Right lobe of liver (tissue), 6 donors: ENCODE measurements at regions not wholly inside any gene's neighbourhood (a gene's known extent, or its start where the extent isn't known, plus 50 kb on each side); places are given as distances from the start of the nearest gene placed in this dataset.

ENCODE experiments used
- ATAC-seq, 4 donors: fragments of 200-7000 bp; cut with Tn5 transposase; one replicate each; pipeline ENCODE4 v1.9.1; 2020; ENCODE audit warnings: mild to moderate bottlenecking in 4 of 4, moderate library complexity in 4 of 4
- DNase-seq, 3 donors: peaks; one replicate each; pipeline ENCODE4 v3.0.0-alpha.2; 2020
- H3K27ac ChIP-seq, 3 donors: fragments of 200-600 bp; one replicate each; pipeline ENCODE4 v1.8.0; 2022
- H3K27me3 ChIP-seq, 2 donors: fragments of 200-600 bp; one replicate each; pipeline ENCODE4 v1.8.0; 2022
- H3K36me3 ChIP-seq, 4 donors: fragments of 200-600 bp; sonication (generic) in 1 of 4; one replicate each; pipeline versions ENCODE4 v1.5.1 to v1.8.0; 2017 to 2022; ENCODE audit warnings: control low read depth in 1 of 4
- H3K4me1 ChIP-seq, 4 donors: fragments of 200-600 bp; sonication (generic) in 1 of 4; one replicate each; pipeline versions ENCODE4 v1.5.1 to v1.8.0; 2017 to 2022; ENCODE audit warnings: control low read depth in 1 of 4
- H3K4me3 ChIP-seq, 3 donors: fragments of 200-600 bp; one replicate each; pipeline ENCODE4 v1.8.0; 2022
- H3K9me3 ChIP-seq, 4 donors: fragments of 200-600 bp; sonication (generic) in 1 of 4; one replicate each; pipeline versions ENCODE4 v1.5.1 to v1.8.0; 2017 to 2022; ENCODE audit warnings: control low read depth in 1 of 4
- POLR2A ChIP-seq: fragments of 450-650 bp; IDR thresholded peaks from one replicate; pipeline ENCODE4 v1.6.1; 2017; ENCODE audit warnings: antibody characterized with exemption, mild to moderate bottlenecking
- WGBS: methylation state at CpG from one replicate; pipeline ENCODE4 v1.1.6; 2018; ENCODE audit warnings: low coverage, low lambda C conversion rate; ENCODE audit not compliant: insufficient coverage; ENCODE audit errors: missing lambda C conversion rate; 5-methylcytosine and 5-hydroxymethylcytosine counted together
- intact Hi-C, 2 donors: fragments of 100-400 bp; cut with DNase I; formaldehyde crosslinking; loops; one replicate each; pipeline versions ENCODE4 v1.11.2 to v1.14.1; 2022
- TF ChIP-seq, protein P1 (sequence below), 4 donors: fragments of 200-600 bp in 3 of 4; fragments of 450-650 bp in 1 of 4; IDR thresholded peaks; one replicate each; pipeline versions ENCODE4 v1.5.1 to v1.8.0; 2016 to 2022; ENCODE audit warnings: antibody characterized with exemption in 4 of 4, mild to moderate bottlenecking in 2 of 4
- donor health status: DM: no; HTN: yes; CAD: no.
- donor health status: DM: no; HTN: no; CAD: no.
- donor health status: DM: no; HTN: no; CAD: no.
- donor health status: DM: no; HTN: yes; CAD: no.
- donor health status: DM: no; HTN: yes; CAD: no.

GRCh38 chr3:95088464-95088863, 1025.6 kb downstream of the NSUN3 start:
- ATAC-seq: no peak
- Histone ChIP-seq H3K9me3 (no peaks in the 10 kb centered on the region), H3K4me1 (no peaks in the 10 kb centered on the region), H3K4me3 (no peak overlapping the region), H3K36me3 (no peaks in the 10 kb centered on the region), H3K27me3 (no peaks in the 10 kb centered on the region), H3K27ac (no peak overlapping the region)
- intact Hi-C loops: no loop called here
- WGBS: 77% methylated on average over 5 of the region's 5 CpGs
- TF ChIP-seq, protein P1, sequence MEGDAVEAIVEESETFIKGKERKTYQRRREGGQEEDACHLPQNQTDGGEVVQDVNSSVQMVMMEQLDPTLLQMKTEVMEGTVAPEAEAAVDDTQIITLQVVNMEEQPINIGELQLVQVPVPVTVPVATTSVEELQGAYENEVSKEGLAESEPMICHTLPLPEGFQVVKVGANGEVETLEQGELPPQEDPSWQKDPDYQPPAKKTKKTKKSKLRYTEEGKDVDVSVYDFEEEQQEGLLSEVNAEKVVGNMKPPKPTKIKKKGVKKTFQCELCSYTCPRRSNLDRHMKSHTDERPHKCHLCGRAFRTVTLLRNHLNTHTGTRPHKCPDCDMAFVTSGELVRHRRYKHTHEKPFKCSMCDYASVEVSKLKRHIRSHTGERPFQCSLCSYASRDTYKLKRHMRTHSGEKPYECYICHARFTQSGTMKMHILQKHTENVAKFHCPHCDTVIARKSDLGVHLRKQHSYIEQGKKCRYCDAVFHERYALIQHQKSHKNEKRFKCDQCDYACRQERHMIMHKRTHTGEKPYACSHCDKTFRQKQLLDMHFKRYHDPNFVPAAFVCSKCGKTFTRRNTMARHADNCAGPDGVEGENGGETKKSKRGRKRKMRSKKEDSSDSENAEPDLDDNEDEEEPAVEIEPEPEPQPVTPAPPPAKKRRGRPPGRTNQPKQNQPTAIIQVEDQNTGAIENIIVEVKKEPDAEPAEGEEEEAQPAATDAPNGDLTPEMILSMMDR (IDR thresholded peaks at IDR 0.05): no peak
- no peak for TF ChIP-seq POLR2A
- no peak for DNase-seq

GRCh38 chr3:95097493-95097892, 1034.6 kb downstream of the NSUN3 start:
- intact Hi-C loops: no loop called here
- H3K9me3 ChIP-seq: no peaks in the 10 kb centered on the region
- 33% methylated on average over 3 of the region's 3 CpGs for WGBS

DNA sequence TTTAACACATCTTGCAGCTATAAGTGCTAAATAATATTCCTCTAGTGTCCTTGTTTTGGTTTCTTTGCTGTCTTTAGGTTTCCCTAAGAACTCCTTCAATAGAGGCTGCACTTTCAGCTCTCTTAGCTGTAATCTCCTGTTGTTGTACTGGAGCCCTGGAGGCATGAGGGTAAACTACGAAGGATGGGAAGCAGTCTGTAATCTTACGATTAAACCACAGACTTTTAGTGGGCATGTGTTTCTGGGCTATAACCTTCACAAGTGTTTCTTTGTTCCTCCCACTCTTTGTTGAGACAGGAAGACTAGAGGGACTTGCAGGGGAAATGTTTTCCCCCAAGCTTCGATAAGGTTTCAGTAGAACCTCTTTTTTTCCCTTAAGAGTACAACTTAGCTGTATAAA, 1058.1 kb downstream of the NSUN3 start:
- Histone ChIP-seq H3K27me3 (no peaks in the 10 kb centered on the region), H3K4me3 (no peak overlapping the region), H3K27ac (no peak overlapping the region), H3K9me3 (no peaks in the 10 kb centered on the region), H3K36me3 (no peaks in the 10 kb centered on the region), H3K4me1 (no peaks in the 10 kb centered on the region)
- WGBS: 52% methylated on average over 3 of the region's 3 CpGs
- intact Hi-C loops: no loop called here
- ATAC-seq: no peak
- TF ChIP-seq, protein P1 (IDR thresholded peaks at IDR 0.05): no peak
- DNase-seq: no peak

More at GRCh38 chr3:95097493-95097892, 1034.6 kb downstream of the NSUN3 start:
- no peak overlapping the region for H3K4me3 ChIP-seq
- DNase-seq: no peak
- TF ChIP-seq POLR2A: no peak
- TF ChIP-seq, protein P1 (IDR thresholded peaks at IDR 0.05): no peak
- H3K4me1 ChIP-seq: no peaks in the 10 kb centered on the region
- no peaks in the 10 kb centered on the region for H3K36me3 ChIP-seq
- no peak for ATAC-seq
- no peaks in the 10 kb centered on the region for H3K27me3 ChIP-seq
- no peak overlapping the region for H3K27ac ChIP-seq

GRCh38 chr3:95123104-95123503, 1060.2 kb downstream of the NSUN3 start:
- no peaks in the 10 kb centered on the region for H3K27me3 ChIP-seq
- H3K27ac ChIP-seq: no peak overlapping the region
- 58% methylated on average over 5 of the region's 5 CpGs for WGBS
- TF ChIP-seq POLR2A: no peak
- TF ChIP-seq, protein P1 (IDR thresholded peaks at IDR 0.05): no peak
- DNase-seq (no peak), ATAC-seq (no peak)
- H3K9me3 ChIP-seq: no peaks in the 10 kb centered on the region
- H3K4me3 ChIP-seq: no peak overlapping the region
- H3K36me3 ChIP-seq: no peaks in the 10 kb centered on the region
- no peaks in the 10 kb centered on the region for H3K4me1 ChIP-seq
- intact Hi-C loops: no loop called here
